ENCODE measurements at regions not wholly inside any gene's neighbourhood (a gene's known extent, or its start where the extent isn't known, plus 50 kb on each side); places are given as distances from the start of the nearest gene placed in this dataset.

GRCh38 chr7:112908086-112908485, 117.9 kb upstream of the TMEM168 start:
- Mint-ChIP-seq H3K36me3 (ENCODE audit: low read depth) (peaks cover 31% of the 10 kb centered on the region), H3K4me3 (no peak overlapping the region), H3K9me3 (peaks cover 6% of the 10 kb centered on the region), H3K27ac (no peak overlapping the region), H3K4me1 (peaks cover 3% of the 10 kb centered on the region), H3K27me3 (ENCODE audit: insufficient read depth) (no peaks in the 10 kb centered on the region)
- Histone ChIP-seq H3K27ac (ENCODE audit: low read depth, low read length) (peak overlapping the region; percentile 63), H3K36me3 (ENCODE audit: control insufficient read depth, insufficient read depth, low read length) (peaks cover 27% of the 10 kb centered on the region), H3K27me3 (ENCODE audit: control insufficient read depth, insufficient read depth, low read length, poor library complexity, severe bottlenecking) (no peaks in the 10 kb centered on the region), H3K4me3 (ENCODE audit: low read length) (no peak overlapping the region), H3K9ac (ENCODE audit: extremely low read depth, low read length, poor library complexity, severe bottlenecking) (no peak overlapping the region), H3K4me1 (ENCODE audit: control insufficient read depth, insufficient read depth, low read length) (no peaks in the 10 kb centered on the region), H3K9me3 (ENCODE audit: control insufficient read depth, low read length) (peaks cover 10% of the 10 kb centered on the region)
- TF ChIP-seq CTCF (conservative IDR thresholded peaks at IDR 0.05) = no peak
- DNase-seq = no peak
- WGBS, 2 experiments (ENCODE audit: insufficient coverage in 1 of 2, insufficient read length in 1 of 2) = 67 to 75% methylated on average over 2 of the region's 2 CpGs

DNA sequence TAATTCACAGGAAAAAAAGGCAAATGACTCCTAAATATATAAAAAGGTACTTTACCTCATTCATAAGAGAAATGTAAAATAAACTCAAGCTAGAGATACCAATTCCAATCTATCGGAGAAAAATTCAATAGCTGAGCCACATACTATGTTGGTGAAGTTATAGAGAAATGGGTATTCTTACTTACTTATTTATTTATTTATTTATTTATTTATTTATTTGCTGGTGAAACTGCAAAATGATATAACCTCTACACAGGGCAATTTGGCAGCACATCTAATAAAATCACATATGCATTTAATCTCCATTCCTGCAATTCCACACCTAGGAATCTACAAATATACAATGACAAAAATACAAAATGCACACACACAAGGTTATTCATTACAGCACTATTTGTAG, 117.5 kb upstream of the TMEM168 start:
- no peak overlapping the region for H3K4me3 ChIP-seq (ENCODE audit: low read length)
- no peaks in the 10 kb centered on the region for H3K4me1 ChIP-seq (ENCODE audit: control insufficient read depth, insufficient read depth, low read length)
- Mint-ChIP-seq H3K27ac (no peak overlapping the region), H3K4me3 (no peak overlapping the region), H3K27me3 (ENCODE audit: insufficient read depth) (no peaks in the 10 kb centered on the region), H3K9me3 (peaks cover 8% of the 10 kb centered on the region), H3K4me1 (peaks cover 3% of the 10 kb centered on the region), H3K36me3 (ENCODE audit: low read depth) (peaks cover 30% of the 10 kb centered on the region)
- WGBS, 2 experiments (ENCODE audit: insufficient coverage in 1 of 2, insufficient read length in 1 of 2) = no CpG with 5 or more reads among the region's 1 CpG
- TF ChIP-seq CTCF (conservative IDR thresholded peaks at IDR 0.05) = no peak
- H3K9me3 ChIP-seq (ENCODE audit: control insufficient read depth, low read length) = peaks cover 7% of the 10 kb centered on the region
- H3K27me3 ChIP-seq (ENCODE audit: control insufficient read depth, insufficient read depth, low read length, poor library complexity, severe bottlenecking) = no peaks in the 10 kb centered on the region
- H3K9ac ChIP-seq (ENCODE audit: extremely low read depth, low read length, poor library complexity, severe bottlenecking) = no peak overlapping the region
- no peak for DNase-seq
- H3K36me3 ChIP-seq (ENCODE audit: control insufficient read depth, insufficient read depth, low read length) = peaks cover 22% of the 10 kb centered on the region
- H3K27ac ChIP-seq (ENCODE audit: low read depth, low read length) = peak overlapping the region; percentile 63

DNA sequence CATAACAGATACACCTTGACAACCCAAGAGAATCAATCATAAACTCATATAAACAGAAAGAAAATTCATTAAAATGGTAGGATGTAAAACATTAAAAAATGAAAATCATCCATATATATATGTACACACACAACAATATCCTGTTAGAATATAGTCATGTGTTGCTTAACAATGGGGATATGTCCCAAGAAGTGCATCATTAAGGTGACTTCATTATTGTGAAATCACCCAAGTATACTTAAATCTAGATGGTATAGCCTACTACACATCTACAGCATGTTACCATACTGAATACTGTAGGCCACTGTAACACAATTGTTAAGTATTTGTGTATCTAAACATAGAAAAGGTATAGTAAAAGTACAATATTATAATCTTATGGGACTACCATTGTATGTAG, 115.8 kb upstream of the TMEM168 start:
- DNase-seq = no peak
- no peaks in the 10 kb centered on the region for H3K4me1 ChIP-seq (ENCODE audit: control insufficient read depth, insufficient read depth, low read length)
- H3K4me3 Mint-ChIP-seq = no peak overlapping the region
- H3K27ac ChIP-seq (ENCODE audit: low read depth, low read length) = no peak overlapping the region
- no peak overlapping the region for H3K4me3 ChIP-seq (ENCODE audit: low read length)
- no peaks in the 10 kb centered on the region for H3K27me3 Mint-ChIP-seq (ENCODE audit: insufficient read depth)
- H3K9me3 ChIP-seq (ENCODE audit: control insufficient read depth, low read length) = peaks cover 15% of the 10 kb centered on the region
- H3K36me3 Mint-ChIP-seq (ENCODE audit: low read depth) = peaks cover 34% of the 10 kb centered on the region
- peaks cover 11% of the 10 kb centered on the region for H3K36me3 ChIP-seq (ENCODE audit: control insufficient read depth, insufficient read depth, low read length)
- no peaks in the 10 kb centered on the region for H3K27me3 ChIP-seq (ENCODE audit: control insufficient read depth, insufficient read depth, low read length, poor library complexity, severe bottlenecking)
- no peak overlapping the region for H3K9ac ChIP-seq (ENCODE audit: extremely low read depth, low read length, poor library complexity, severe bottlenecking)
- peaks cover 12% of the 10 kb centered on the region for H3K9me3 Mint-ChIP-seq
- no peak for TF ChIP-seq CTCF (conservative IDR thresholded peaks at IDR 0.05)
- H3K27ac Mint-ChIP-seq = no peak overlapping the region
- H3K4me1 Mint-ChIP-seq = peaks cover 3% of the 10 kb centered on the region
